ENCODE measurements at regions not wholly inside any gene's neighbourhood (a gene's known extent, or its start where the extent isn't known, plus 50 kb on each side); places are given as distances from the start of the nearest gene placed in this dataset.
A peak's percentile ranks its signal among the peaks of the same experiment; 100 is the strongest.

DNA sequence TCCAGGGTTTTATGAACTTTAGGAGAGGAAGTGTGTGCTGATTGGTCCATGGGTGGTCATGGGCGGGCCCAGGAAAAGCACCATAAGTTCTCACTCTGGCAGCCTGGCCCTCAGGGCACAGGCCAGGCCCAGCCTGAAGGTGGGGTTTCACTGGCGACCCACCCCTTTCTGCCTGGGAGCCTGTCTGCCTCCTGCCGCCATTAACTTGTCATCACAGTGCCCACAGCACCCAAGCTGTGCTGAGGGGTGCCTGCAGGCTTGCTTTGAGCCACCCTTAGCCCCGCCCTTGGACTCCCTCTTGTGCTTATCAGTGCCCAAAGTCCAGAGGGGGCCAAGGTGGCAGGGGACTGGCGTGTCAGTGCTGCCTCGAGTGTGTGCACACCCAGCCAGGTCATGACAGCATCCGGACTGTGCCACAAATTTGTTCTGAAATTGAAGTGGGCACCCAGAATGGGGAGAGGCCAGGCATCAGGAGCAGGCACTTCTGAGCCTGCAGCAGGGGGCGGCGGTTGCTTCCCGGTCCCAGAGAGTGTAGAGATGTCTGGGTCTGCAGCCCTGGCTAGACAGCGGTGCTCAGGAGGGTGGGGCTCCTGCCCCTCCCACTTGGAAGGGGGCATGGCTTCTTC, 455.6 kb downstream of the TMA16 start:
- Histone ChIP-seq H3K36me3 (ENCODE audit: insufficient read depth, low read length) (no peaks in the 10 kb centered on the region), H2AFZ (ENCODE audit: low read length) (no peak overlapping the region), H3K27ac (ENCODE audit: low read depth, low read length, poor library complexity, severe bottlenecking) (no peak overlapping the region), H4K20me1 (ENCODE audit: insufficient read depth, low read length) (no peaks in the 10 kb centered on the region), H3K79me2 (ENCODE audit: insufficient read depth, low read depth, low read length) (no peaks in the 10 kb centered on the region), H3K4me3 (ENCODE audit: low read depth, low read length, poor library complexity, severe bottlenecking) (no peak overlapping the region), H3K4me1 (ENCODE audit: insufficient read depth, low read length, poor library complexity, severe bottlenecking) (no peaks in the 10 kb centered on the region), H3K4me2 (ENCODE audit: low read length) (no peak overlapping the region), H3K9me3 (ENCODE audit: low read length) (no peaks in the 10 kb centered on the region), H3K9me2 (ENCODE audit: insufficient read depth, low read length) (no peaks in the 10 kb centered on the region)
- ChIA-PET POLR2A (interaction anchor here (0.8 kb wide), 1 partner anchor 56 kb away, joined by 3 read pairs; no protein-coding TSS in a partner anchor), CTCF (ENCODE audit: unreplicated experiment) (no interaction called here)
- no peak for TF ChIP-seq EZH2phosphoT487 (IDR thresholded peaks at IDR 0.05; ENCODE audit: borderline replicate concordance, low read depth, low read length)
- TF ChIP-seq, protein P1, sequence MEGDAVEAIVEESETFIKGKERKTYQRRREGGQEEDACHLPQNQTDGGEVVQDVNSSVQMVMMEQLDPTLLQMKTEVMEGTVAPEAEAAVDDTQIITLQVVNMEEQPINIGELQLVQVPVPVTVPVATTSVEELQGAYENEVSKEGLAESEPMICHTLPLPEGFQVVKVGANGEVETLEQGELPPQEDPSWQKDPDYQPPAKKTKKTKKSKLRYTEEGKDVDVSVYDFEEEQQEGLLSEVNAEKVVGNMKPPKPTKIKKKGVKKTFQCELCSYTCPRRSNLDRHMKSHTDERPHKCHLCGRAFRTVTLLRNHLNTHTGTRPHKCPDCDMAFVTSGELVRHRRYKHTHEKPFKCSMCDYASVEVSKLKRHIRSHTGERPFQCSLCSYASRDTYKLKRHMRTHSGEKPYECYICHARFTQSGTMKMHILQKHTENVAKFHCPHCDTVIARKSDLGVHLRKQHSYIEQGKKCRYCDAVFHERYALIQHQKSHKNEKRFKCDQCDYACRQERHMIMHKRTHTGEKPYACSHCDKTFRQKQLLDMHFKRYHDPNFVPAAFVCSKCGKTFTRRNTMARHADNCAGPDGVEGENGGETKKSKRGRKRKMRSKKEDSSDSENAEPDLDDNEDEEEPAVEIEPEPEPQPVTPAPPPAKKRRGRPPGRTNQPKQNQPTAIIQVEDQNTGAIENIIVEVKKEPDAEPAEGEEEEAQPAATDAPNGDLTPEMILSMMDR (conservative IDR thresholded peaks at IDR 0.05; ENCODE audit: low read length) = no peak
- DNase-seq (ENCODE audit: low spot score) = peak; percentile 1
- intact Hi-C loops (cut with micrococcal nuclease; ENCODE audit: unreplicated experiment) = no loop called here
- no TSS peak for BruUV-seq (replicated peaks)

DNA sequence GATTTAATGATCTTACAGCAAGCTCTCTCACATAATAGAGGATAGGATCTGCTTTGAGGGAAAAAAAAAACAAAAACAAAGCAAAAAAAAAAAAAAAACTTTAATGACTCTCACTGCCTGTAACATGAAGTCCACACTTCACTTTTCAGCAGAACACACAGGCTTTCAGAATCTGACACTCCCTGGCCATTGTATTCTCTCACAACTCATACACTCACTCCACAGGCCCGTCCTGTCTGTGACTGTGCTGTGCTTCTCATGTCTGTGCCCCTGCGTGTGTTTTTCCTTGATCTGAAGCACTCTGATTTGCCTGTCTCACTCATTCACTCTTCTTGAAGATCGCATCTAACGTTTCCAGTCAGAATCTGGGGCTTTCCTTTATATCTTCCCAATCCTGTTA, 460.8 kb downstream of the TMA16 start:
- Histone ChIP-seq H3K27ac (ENCODE audit: low read depth, low read length, poor library complexity, severe bottlenecking) (no peak overlapping the region), H3K4me3 (ENCODE audit: low read depth, low read length, poor library complexity, severe bottlenecking) (no peak overlapping the region), H3K9me3 (ENCODE audit: low read length) (no peaks in the 10 kb centered on the region), H3K4me1 (ENCODE audit: insufficient read depth, low read length, poor library complexity, severe bottlenecking) (no peaks in the 10 kb centered on the region), H3K9me2 (ENCODE audit: insufficient read depth, low read length) (no peaks in the 10 kb centered on the region), H3K4me2 (ENCODE audit: low read length) (no peak overlapping the region), H2AFZ (ENCODE audit: low read length) (no peak overlapping the region), H3K79me2 (ENCODE audit: insufficient read depth, low read depth, low read length) (no peaks in the 10 kb centered on the region), H3K36me3 (ENCODE audit: insufficient read depth, low read length) (no peaks in the 10 kb centered on the region), H4K20me1 (ENCODE audit: insufficient read depth, low read length) (no peaks in the 10 kb centered on the region)
- POLR2A ChIA-PET = no interaction called here
- CTCF ChIA-PET (ENCODE audit: unreplicated experiment) = no interaction called here
- no TSS peak for BruUV-seq (replicated peaks)
- intact Hi-C loops (cut with micrococcal nuclease; ENCODE audit: unreplicated experiment) = no loop called here
- TF ChIP-seq, protein P1 (conservative IDR thresholded peaks at IDR 0.05; ENCODE audit: low read length) = no peak
- no peak for TF ChIP-seq EZH2phosphoT487 (IDR thresholded peaks at IDR 0.05; ENCODE audit: borderline replicate concordance, low read depth, low read length)
- DNase-seq (ENCODE audit: low spot score) = no peak

DNA sequence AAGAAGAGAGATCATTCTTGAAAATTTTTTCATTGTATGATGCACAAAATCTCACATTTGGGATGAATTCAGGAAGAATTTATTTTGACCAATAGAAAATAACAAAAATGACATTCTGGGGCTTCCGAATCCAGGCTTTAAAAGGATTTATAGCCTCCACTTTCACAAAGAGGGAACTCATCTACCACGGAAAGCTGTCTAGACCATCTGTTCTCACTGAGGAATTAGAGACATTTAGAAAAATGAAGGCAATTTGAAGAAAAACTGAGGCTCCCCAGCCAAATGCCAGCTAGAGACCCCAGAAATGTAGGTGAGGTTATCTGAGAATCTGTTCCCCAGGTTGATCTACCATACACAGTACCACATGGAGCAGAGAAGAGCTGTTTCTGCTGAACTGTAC, 464.3 kb downstream of the TMA16 start:
- ChIA-PET CTCF (ENCODE audit: unreplicated experiment) (no interaction called here), POLR2A (no interaction called here)
- H3K4me1 ChIP-seq (ENCODE audit: insufficient read depth, low read length, poor library complexity, severe bottlenecking) = no peaks in the 10 kb centered on the region
- DNase-seq (ENCODE audit: low spot score) = no peak
- no peaks in the 10 kb centered on the region for H3K36me3 ChIP-seq (ENCODE audit: insufficient read depth, low read length)
- H3K4me2 ChIP-seq (ENCODE audit: low read length) = no peak overlapping the region
- H3K9me2 ChIP-seq (ENCODE audit: insufficient read depth, low read length) = no peaks in the 10 kb centered on the region
- H2AFZ ChIP-seq (ENCODE audit: low read length) = no peak overlapping the region
- BruUV-seq (replicated peaks) = no TSS peak
- H3K27ac ChIP-seq (ENCODE audit: low read depth, low read length, poor library complexity, severe bottlenecking) = no peak overlapping the region
- no peaks in the 10 kb centered on the region for H4K20me1 ChIP-seq (ENCODE audit: insufficient read depth, low read length)
- no peak overlapping the region for H3K4me3 ChIP-seq (ENCODE audit: low read depth, low read length, poor library complexity, severe bottlenecking)
- H3K79me2 ChIP-seq (ENCODE audit: insufficient read depth, low read depth, low read length) = no peaks in the 10 kb centered on the region
- TF ChIP-seq, protein P1 (conservative IDR thresholded peaks at IDR 0.05; ENCODE audit: low read length) = no peak
- TF ChIP-seq EZH2phosphoT487 (IDR thresholded peaks at IDR 0.05; ENCODE audit: borderline replicate concordance, low read depth, low read length) = no peak
- no peaks in the 10 kb centered on the region for H3K9me3 ChIP-seq (ENCODE audit: low read length)
- intact Hi-C loops (cut with micrococcal nuclease; ENCODE audit: unreplicated experiment) = no loop called here

Data from OCI-LY7 (cell line).